Retinal pigment epithelial cell (primary cell): ENCODE measurements at regions not wholly inside any gene's neighbourhood (a gene's known extent, or its start where the extent isn't known, plus 50 kb on each side); places are given as distances from the start of the nearest gene placed in this dataset.

ENCODE experiments used
- DNase-seq: peaks from one replicate; pipeline ENCODE4 v3.0.0-alpha.2; 2010; ENCODE audit warnings: low read depth
- H3K4me3 ChIP-seq: 2 replicates; pipeline ENCODE4 v1.5.1; 2011; ENCODE audit warnings: mild to moderate bottlenecking, low read length, control low read depth, moderate library complexity
- TF ChIP-seq, protein P1 (sequence below): conservative IDR thresholded peaks from 2 replicates; pipeline ENCODE4 v1.5.1; 2011; ENCODE audit warnings: low read depth, low read length, control low read depth, inconsistent platforms

DNA sequence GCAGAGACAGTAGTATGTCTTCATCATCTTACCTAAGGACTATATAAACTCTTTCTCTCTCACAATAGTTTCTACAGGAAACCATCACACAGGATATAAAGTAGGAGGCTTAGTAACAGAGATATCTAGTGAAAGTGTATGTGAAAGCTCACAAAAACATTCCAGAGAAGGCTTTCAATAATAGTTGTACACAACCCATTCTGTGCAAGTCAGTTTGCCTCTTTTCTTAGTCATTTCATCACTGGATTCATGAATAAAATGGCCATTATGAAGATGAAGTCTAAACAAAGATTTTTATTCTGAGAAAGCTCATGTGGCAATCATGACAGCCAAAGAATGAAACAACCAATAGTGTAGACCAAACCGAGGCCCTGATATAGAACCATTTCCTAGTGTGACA is 178.8 kb downstream of the GNAT3 start:
- DNase-seq = no peak
- no peak overlapping the region for H3K4me3 ChIP-seq
- TF ChIP-seq, protein P1, sequence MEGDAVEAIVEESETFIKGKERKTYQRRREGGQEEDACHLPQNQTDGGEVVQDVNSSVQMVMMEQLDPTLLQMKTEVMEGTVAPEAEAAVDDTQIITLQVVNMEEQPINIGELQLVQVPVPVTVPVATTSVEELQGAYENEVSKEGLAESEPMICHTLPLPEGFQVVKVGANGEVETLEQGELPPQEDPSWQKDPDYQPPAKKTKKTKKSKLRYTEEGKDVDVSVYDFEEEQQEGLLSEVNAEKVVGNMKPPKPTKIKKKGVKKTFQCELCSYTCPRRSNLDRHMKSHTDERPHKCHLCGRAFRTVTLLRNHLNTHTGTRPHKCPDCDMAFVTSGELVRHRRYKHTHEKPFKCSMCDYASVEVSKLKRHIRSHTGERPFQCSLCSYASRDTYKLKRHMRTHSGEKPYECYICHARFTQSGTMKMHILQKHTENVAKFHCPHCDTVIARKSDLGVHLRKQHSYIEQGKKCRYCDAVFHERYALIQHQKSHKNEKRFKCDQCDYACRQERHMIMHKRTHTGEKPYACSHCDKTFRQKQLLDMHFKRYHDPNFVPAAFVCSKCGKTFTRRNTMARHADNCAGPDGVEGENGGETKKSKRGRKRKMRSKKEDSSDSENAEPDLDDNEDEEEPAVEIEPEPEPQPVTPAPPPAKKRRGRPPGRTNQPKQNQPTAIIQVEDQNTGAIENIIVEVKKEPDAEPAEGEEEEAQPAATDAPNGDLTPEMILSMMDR = no peak

DNA sequence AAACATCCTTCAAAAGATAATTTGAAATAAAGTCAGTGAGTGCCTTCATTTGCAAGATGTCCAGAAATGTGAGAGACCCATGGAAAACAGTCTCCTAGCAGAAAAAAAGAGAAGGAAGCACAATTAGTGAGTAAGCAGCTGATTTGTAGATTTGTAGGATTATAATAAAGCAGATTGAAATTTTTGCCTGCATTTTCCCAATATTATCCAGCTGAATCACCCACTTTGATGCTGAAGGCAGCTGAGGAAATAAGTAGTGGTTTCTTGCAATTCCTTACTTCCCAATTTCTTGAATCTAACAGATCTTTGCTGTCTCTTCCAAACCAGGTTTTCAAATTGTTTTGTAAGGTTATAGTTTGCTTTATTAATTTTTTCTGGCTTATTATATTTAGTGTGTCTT is 181.4 kb downstream of the GNAT3 start:
- peak; percentile 84 for DNase-seq
- TF ChIP-seq, protein P1 = no peak
- no peak overlapping the region for H3K4me3 ChIP-seq

DNA sequence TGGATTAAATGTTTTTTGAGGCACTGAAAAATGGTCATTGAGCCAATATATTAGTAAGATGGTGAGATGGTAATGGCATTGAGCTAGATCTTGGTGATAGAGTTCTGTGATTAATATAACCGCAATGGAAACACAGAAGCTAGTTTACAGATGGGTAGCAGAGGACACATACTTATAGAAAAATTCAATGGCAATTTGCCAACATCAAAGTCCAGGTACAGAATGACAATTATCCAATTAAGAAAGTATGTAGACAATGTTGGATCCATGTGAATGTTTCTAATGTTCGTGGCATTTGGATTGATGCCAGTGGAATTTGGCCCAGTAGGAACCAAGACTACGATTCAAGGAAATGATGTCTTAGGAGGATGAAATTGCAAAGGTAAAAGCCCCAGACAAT is 187.8 kb downstream of the GNAT3 start:
- TF ChIP-seq, protein P1 = no peak
- H3K4me3 ChIP-seq = no peak overlapping the region
- peak; percentile 94 for DNase-seq

DNA sequence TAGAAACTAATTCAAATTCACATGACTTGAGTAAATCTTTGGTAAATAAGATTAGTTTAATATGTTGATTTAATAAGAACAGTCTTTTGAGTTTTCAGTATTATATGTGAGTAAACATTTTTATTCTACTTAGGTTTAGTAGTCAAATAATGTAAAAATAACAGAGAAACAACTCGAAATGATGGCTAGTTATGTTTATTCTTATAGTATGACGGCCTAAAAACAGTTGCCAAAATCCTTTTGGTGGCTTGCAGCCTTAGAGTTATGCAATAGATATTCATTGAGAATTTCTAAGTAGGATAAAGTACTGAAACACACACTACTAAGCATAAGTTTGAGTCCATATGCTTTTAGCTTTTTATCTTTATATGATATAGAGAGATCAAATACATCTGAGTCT is 184.8 kb downstream of the GNAI1 start:
- no peak overlapping the region for H3K4me3 ChIP-seq
- no peak for DNase-seq
- TF ChIP-seq, protein P1 = no peak

DNA sequence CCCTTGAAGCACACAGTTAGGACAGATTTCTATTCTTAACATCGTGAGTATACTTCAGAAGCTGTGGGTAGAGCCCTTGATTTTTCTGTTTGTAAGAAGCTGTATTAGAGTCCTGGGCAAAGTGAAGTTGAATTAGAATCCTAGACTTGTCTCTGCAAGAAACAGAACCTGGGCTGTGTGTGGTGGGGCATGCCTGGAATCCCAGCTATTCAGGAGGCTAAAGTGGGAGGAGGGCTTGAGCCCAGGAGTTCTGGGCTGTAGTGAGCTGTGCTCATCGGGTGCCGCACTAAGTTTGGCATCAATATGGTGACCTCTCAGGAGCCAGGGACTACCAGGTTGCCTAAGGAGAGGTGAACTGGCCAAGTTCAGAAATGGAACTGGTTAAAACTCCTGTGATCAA is 183.4 kb downstream of the GNAI1 start:
- TF ChIP-seq, protein P1 = no peak
- no peak for DNase-seq
- H3K4me3 ChIP-seq = no peak overlapping the region

DNA sequence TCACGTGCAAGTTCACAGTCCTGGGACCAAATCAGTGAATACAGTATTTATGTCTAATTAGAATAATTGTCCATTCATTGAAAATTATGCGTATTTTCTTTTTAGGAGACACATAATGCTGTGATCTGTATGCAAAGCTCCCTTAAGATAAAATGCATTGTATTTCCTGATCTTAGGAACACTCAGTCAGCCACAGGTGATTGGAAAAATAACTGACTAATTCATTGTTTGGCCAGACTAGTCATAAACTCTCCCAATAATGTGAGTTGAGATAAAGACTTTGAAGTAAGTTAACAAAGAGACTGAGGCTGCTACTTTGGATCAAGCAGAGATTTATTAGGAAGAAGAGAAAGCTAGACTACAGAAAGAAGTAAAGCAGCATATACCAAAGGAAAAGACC is 182.2 kb downstream of the GNAI1 start:
- TF ChIP-seq, protein P1 = no peak
- no peak for DNase-seq
- no peak overlapping the region for H3K4me3 ChIP-seq

DNA sequence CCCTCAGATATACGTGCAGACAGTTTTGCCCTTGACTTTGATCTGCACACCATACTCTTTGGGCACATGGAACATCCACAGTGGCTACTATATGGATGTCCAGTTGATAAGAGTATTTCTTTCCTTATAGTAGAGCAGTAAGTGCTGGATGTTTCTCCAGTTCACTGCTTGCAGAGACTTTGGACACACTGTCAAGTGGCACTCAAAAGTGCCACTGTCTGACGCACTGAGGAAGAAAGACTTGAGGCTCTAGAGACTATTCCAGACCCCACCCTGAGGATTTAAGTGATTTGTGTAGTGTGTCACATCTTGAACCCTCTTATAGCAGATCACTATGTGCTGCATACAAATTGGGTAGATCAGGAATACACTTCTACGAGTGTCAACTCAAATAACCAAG is 179.1 kb downstream of the GNAI1 start:
- TF ChIP-seq, protein P1 = no peak
- no peak for DNase-seq
- no peak overlapping the region for H3K4me3 ChIP-seq
